ENCODE measurements at regions not wholly inside any gene's neighbourhood (a gene's known extent, or its start where the extent isn't known, plus 50 kb on each side); places are given as distances from the start of the nearest gene placed in this dataset.

- no peak for FAIRE-seq
- CTCF ChIA-PET (ENCODE audit: partially characterized antibody) = interaction anchor here (2.2 kb wide), 1 partner anchor 8 kb away, joined by 5 read pairs; no protein-coding TSS in a partner anchor
- 87% methylated on average over 3 of the region's 3 CpGs; no CpG with 5 or more reads in 1 of the 2 experiments for WGBS, 2 experiments (ENCODE audit: extremely low coverage in 1 of 2, insufficient coverage in 1 of 2, insufficient read length in 1 of 2, insufficient replicate concordance in 2 of 2, low coverage in 1 of 2, low lambda C conversion rate in 2 of 2, missing lambda C conversion rate in 1 of 2)
- TF ChIP-seq EGR1 (IDR thresholded peaks at IDR 0.05; ENCODE audit: borderline replicate concordance, low read depth, low read length) = no peak
- no peak for TF ChIP-seq PHF8 (conservative IDR thresholded peaks at IDR 0.05; ENCODE audit: low read depth, low read length)
- no peak for TF ChIP-seq E2F6 (IDR thresholded peaks at IDR 0.05)
- no peak for TF ChIP-seq SP1 (IDR thresholded peaks at IDR 0.05; ENCODE audit: low read depth, low read length)
- no peak for TF ChIP-seq YY1 (IDR thresholded peaks at IDR 0.05; ENCODE audit: low read depth, low read length)
Measured at GRCh38 chrX:94752434-94753169, 1078.6 kb downstream of the FAM133A start.

More at GRCh38 chrX:94752434-94753169, 1078.6 kb downstream of the FAM133A start:
- POLR2A ChIA-PET (ENCODE audit: partially characterized antibody) = no interaction called here
- no peak overlapping the region for H3K14ac ChIP-seq (ENCODE audit: insufficient read length)
- H3K23ac ChIP-seq (ENCODE audit: insufficient read length) = no peak overlapping the region
- no peak overlapping the region for H3K9ac ChIP-seq (replicated peaks in 1 of 4; ENCODE audit: extremely low read depth in 1 of 4, low read depth in 3 of 4, low read length in 3 of 4)
- no peaks in the 10 kb centered on the region for H3K27me3 ChIP-seq (replicated peaks in 1 of 4; ENCODE audit: control insufficient read depth in 3 of 4, extremely low read depth in 1 of 4, insufficient read depth in 3 of 4, low read length in 3 of 4)
- H3K18ac ChIP-seq (ENCODE audit: extremely low read depth, low read length) = no peak overlapping the region
- no peak overlapping the region for H2BK15ac ChIP-seq (ENCODE audit: low read length)
- no peaks in the 10 kb centered on the region for H3K79me1 ChIP-seq (ENCODE audit: low read depth, low read length)
- H2AFZ ChIP-seq (ENCODE audit: low read length) = no peak overlapping the region
- 0 out of 4 replicates have a peak, but pooled peaks cover 0 to 6% of the 10 kb centered on the region in 2 experiments for H3K9me3 ChIP-seq (ENCODE audit: insufficient read depth in 2 of 2, low read depth in 1 of 2, low read length in 1 of 2)
- H2BK120ac ChIP-seq (replicated peaks; ENCODE audit: low read depth, low read length) = no peak overlapping the region
- no peaks in the 10 kb centered on the region for H3K36me3 ChIP-seq (ENCODE audit: control insufficient read depth in 2 of 4, insufficient read depth in 4 of 4, low read length in 3 of 4)
- H4K5ac ChIP-seq (ENCODE audit: insufficient read length, low read depth, low read length) = no peak overlapping the region
- H3K27ac ChIP-seq (ENCODE audit: low read depth, low read length) = no peak overlapping the region
- DNase-seq (ENCODE audit: low read depth in 1 of 2, low spot score in 2 of 2) = no peak
- H2BK5ac ChIP-seq (ENCODE audit: low read depth, low read length) = no peak overlapping the region
- no peak overlapping the region for H2BK20ac ChIP-seq (ENCODE audit: low read length)
- H4K91ac ChIP-seq (replicated peaks; ENCODE audit: insufficient read length, low read length) = no peak overlapping the region
- H3K4me3 ChIP-seq (ENCODE audit: extremely low read depth in 1 of 4, insufficient read depth in 2 of 4, low read depth in 3 of 4, low read length in 4 of 4) = no peak overlapping the region
- no peak overlapping the region for H2AK5ac ChIP-seq (ENCODE audit: low read depth, low read length)
- no peak overlapping the region for H3K4ac ChIP-seq (replicated peaks; ENCODE audit: insufficient read length, low read depth, low read length)
- no peaks in the 10 kb centered on the region for H4K20me1 ChIP-seq (replicated peaks in 1 of 2; ENCODE audit: control insufficient read depth in 1 of 2, insufficient read depth in 2 of 2, low read length in 2 of 2)
- no peak overlapping the region for H4K8ac ChIP-seq (ENCODE audit: extremely low read depth, insufficient read depth, low read length)
- H3K23me2 ChIP-seq (ENCODE audit: low read depth, low read length) = no peaks in the 10 kb centered on the region
- no peak overlapping the region for H3K4me2 ChIP-seq (ENCODE audit: insufficient read depth in 1 of 2, low read depth in 2 of 2, low read length in 2 of 2)
- no peak overlapping the region for H3K56ac ChIP-seq (replicated peaks; ENCODE audit: insufficient read length, low read depth, low read length)
- H3K4me1 ChIP-seq (replicated peaks in 1 of 4; ENCODE audit: control insufficient read depth in 3 of 4, insufficient read depth in 4 of 4, low read length in 3 of 4) = peaks cover 0 to 6% (median 0%) of the 10 kb centered on the region in 4 experiments; a peak in 1 of 7 replicates
- no peaks in the 10 kb centered on the region; a peak in 1 of 4 replicates for H3K79me2 ChIP-seq (ENCODE audit: control insufficient read depth in 1 of 2, insufficient read depth in 2 of 2, low read length in 2 of 2)
- no peak overlapping the region for H2BK12ac ChIP-seq (ENCODE audit: low read depth, low read length)

All from H1 (cell line).